ENCODE measurements at regions not wholly inside any gene's neighbourhood (a gene's known extent, or its start where the extent isn't known, plus 50 kb on each side); places are given as distances from the start of the nearest gene placed in this dataset.
A peak's percentile ranks its signal among the peaks of the same experiment; 100 is the strongest.

- ChIA-PET POLR2A (no interaction called here), CTCF (interaction anchor here (1.1 to 1.8 kb wide), 5 partner anchors 14 to 212 kb away, joined by 3 to 8 read pairs (median 4); no protein-coding TSS in a partner anchor)
- Histone ChIP-seq H3K27me3 (ENCODE audit: control insufficient read depth, insufficient read depth, low read length) (no peaks in the 10 kb centered on the region), H3K4me3 (ENCODE audit: low read depth, low read length) (no peak overlapping the region), H3K36me3 (ENCODE audit: control insufficient read depth, insufficient read depth, low read length) (no peaks in the 10 kb centered on the region)
- TF ChIP-seq CTCF (IDR thresholded peaks at IDR 0.05; ENCODE audit: insufficient read depth, low read depth, low read length): no peak
- peak; percentile 46 for DNase-seq (ENCODE audit: low read depth)
Measured at GRCh38 chr3:150180334-150180733, 209.6 kb upstream of the PFN2 start.

GRCh38 chr3:150179330-150179729 is 208.6 kb upstream of the PFN2 start:
- Histone ChIP-seq H3K4me3 (ENCODE audit: low read depth, low read length) (no peak overlapping the region), H3K27me3 (ENCODE audit: control insufficient read depth, insufficient read depth, low read length) (no peaks in the 10 kb centered on the region), H3K36me3 (ENCODE audit: control insufficient read depth, insufficient read depth, low read length) (no peaks in the 10 kb centered on the region)
- POLR2A ChIA-PET: no interaction called here
- no peak for TF ChIP-seq CTCF (IDR thresholded peaks at IDR 0.05; ENCODE audit: insufficient read depth, low read depth, low read length)
- no peak for DNase-seq (ENCODE audit: low read depth)
- CTCF ChIA-PET: interaction anchor here (1.0 to 1.8 kb wide), 6 partner anchors 13 to 242 kb away, joined by 3 to 8 read pairs (median 4); no protein-coding TSS in a partner anchor

GRCh38 chr3:150177673-150178381 is 207.1 kb upstream of the PFN2 start:
- Histone ChIP-seq H3K4me3 (ENCODE audit: low read depth, low read length) (no peak overlapping the region), H3K27me3 (ENCODE audit: control insufficient read depth, insufficient read depth, low read length) (no peaks in the 10 kb centered on the region), H3K36me3 (ENCODE audit: control insufficient read depth, insufficient read depth, low read length) (no peaks in the 10 kb centered on the region)
- CTCF ChIA-PET: interaction anchor here (1.1 to 1.7 kb wide), 4 partner anchors 89 to 232 kb away, joined by 3 to 6 read pairs (median 3); no protein-coding TSS in a partner anchor
- POLR2A ChIA-PET: no interaction called here
- peak; percentile 35 for DNase-seq (ENCODE audit: low read depth)
- no peak for TF ChIP-seq CTCF (IDR thresholded peaks at IDR 0.05; ENCODE audit: insufficient read depth, low read depth, low read length)

GRCh38 chr3:150174179-150174578 is 203.5 kb upstream of the PFN2 start:
- no peak for DNase-seq (ENCODE audit: low read depth)
- no peak for TF ChIP-seq CTCF (IDR thresholded peaks at IDR 0.05; ENCODE audit: insufficient read depth, low read depth, low read length)
- ChIA-PET CTCF (interaction anchor here (0.6 to 1.9 kb wide), 2 partner anchors 9 to 14 kb away, joined by 3 to 10 read pairs; no protein-coding TSS in a partner anchor), POLR2A (interaction anchor here (0.6 kb wide), 1 partner anchor 225 kb away, joined by 3 read pairs; no protein-coding TSS in a partner anchor)
- no peak overlapping the region for H3K4me3 ChIP-seq (ENCODE audit: low read depth, low read length)
- H3K36me3 ChIP-seq (ENCODE audit: control insufficient read depth, insufficient read depth, low read length): no peaks in the 10 kb centered on the region
- H3K27me3 ChIP-seq (ENCODE audit: control insufficient read depth, insufficient read depth, low read length): no peaks in the 10 kb centered on the region

- no peak overlapping the region for H3K4me3 ChIP-seq (ENCODE audit: low read depth, low read length)
- H3K36me3 ChIP-seq (ENCODE audit: control insufficient read depth, insufficient read depth, low read length): no peaks in the 10 kb centered on the region
- ChIA-PET CTCF (interaction anchor here (1.3 kb wide), 1 partner anchor 12 kb away, joined by 3 read pairs; no protein-coding TSS in a partner anchor), POLR2A (no interaction called here)
- no peak for TF ChIP-seq CTCF (IDR thresholded peaks at IDR 0.05; ENCODE audit: insufficient read depth, low read depth, low read length)
- no peak for DNase-seq (ENCODE audit: low read depth)
- H3K27me3 ChIP-seq (ENCODE audit: control insufficient read depth, insufficient read depth, low read length): no peaks in the 10 kb centered on the region
Measured at GRCh38 chr3:150172356-150172755, 201.7 kb upstream of the PFN2 start.
